Smooth muscle cell (in vitro differentiated cells): ENCODE measurements at regions not wholly inside any gene's neighbourhood (a gene's known extent, or its start where the extent isn't known, plus 50 kb on each side); places are given as distances from the start of the nearest gene placed in this dataset.

ENCODE experiments used
- DNase-seq: peaks from one replicate; lab custom pipeline; 2025; ENCODE audit not compliant: unreplicated experiment; lab: John Stamatoyannopoulos, UW
- H2AFZ ChIP-seq: fragments of 200-600 bp; sonication (generic); 2 replicates; pipeline ENCODE4 v1.6.0; 2016; ENCODE audit warnings: antibody characterized with exemption, low read depth, mild to moderate bottlenecking
- H3F3A ChIP-seq: fragments of 200-600 bp; sonication (generic); 2 replicates; pipeline ENCODE4 v1.6.0; 2017; ENCODE audit warnings: antibody characterized with exemption, low read depth
- H3K27ac ChIP-seq: fragments of 200-600 bp; sonication (generic); 2 replicates; pipeline ENCODE4 v1.5.1; 2016; ENCODE audit warnings: low read depth, mild to moderate bottlenecking
- H3K27me3 ChIP-seq: fragments of 200-600 bp; sonication (generic); 2 replicates; pipeline ENCODE4 v1.6.1; 2016; ENCODE audit warnings: low read depth, mild to moderate bottlenecking
- H3K36me3 ChIP-seq: fragments of 200-600 bp; sonication (generic); 2 replicates; pipeline ENCODE4 v1.5.1; 2016; ENCODE audit warnings: low read depth
- H3K4me1 ChIP-seq: fragments of 200-600 bp; sonication (generic); 2 replicates; pipeline ENCODE4 v1.5.1; 2016; ENCODE audit warnings: low read depth
- H3K4me2 ChIP-seq: fragments of 200-600 bp; sonication (generic); 2 replicates; pipeline ENCODE4 v1.6.0; 2016; ENCODE audit warnings: mild to moderate bottlenecking
- H3K4me3 ChIP-seq: fragments of 200-600 bp; sonication (generic); 2 replicates; pipeline ENCODE4 v1.5.1; 2016; ENCODE audit warnings: mild to moderate bottlenecking
- H3K79me2 ChIP-seq: fragments of 200-600 bp; sonication (generic); 2 replicates; pipeline ENCODE4 v1.6.0; 2016; ENCODE audit warnings: low read depth, mild to moderate bottlenecking
- H3K9ac ChIP-seq: fragments of 200-600 bp; sonication (generic); 2 replicates; pipeline ENCODE4 v1.6.0; 2016; ENCODE audit warnings: low read depth
- H3K9me3 ChIP-seq: fragments of 200-600 bp; sonication (generic); replicated peaks from 2 replicates; pipeline ENCODE4 v1.5.1; 2016; ENCODE audit warnings: low read depth
- H4K20me1 ChIP-seq: fragments of 200-600 bp; sonication (generic); 2 replicates; pipeline ENCODE4 v1.6.0; 2016; ENCODE audit warnings: low read depth
- WGBS: methylation state at CpG from one replicate; pipeline ENCODE4 v1.1.7; 2016; ENCODE audit warnings: low lambda C conversion rate; 5-methylcytosine and 5-hydroxymethylcytosine counted together
- TF ChIP-seq, protein P1 (sequence below): fragments of 200-600 bp; sonication (generic); IDR thresholded peaks from 2 replicates; pipeline ENCODE4 v1.5.1; 2017; ENCODE audit warnings: borderline replicate concordance, mild to moderate bottlenecking, antibody characterized with exemption; ENCODE audit not compliant: insufficient read depth, poor library complexity, severe bottlenecking

DNA sequence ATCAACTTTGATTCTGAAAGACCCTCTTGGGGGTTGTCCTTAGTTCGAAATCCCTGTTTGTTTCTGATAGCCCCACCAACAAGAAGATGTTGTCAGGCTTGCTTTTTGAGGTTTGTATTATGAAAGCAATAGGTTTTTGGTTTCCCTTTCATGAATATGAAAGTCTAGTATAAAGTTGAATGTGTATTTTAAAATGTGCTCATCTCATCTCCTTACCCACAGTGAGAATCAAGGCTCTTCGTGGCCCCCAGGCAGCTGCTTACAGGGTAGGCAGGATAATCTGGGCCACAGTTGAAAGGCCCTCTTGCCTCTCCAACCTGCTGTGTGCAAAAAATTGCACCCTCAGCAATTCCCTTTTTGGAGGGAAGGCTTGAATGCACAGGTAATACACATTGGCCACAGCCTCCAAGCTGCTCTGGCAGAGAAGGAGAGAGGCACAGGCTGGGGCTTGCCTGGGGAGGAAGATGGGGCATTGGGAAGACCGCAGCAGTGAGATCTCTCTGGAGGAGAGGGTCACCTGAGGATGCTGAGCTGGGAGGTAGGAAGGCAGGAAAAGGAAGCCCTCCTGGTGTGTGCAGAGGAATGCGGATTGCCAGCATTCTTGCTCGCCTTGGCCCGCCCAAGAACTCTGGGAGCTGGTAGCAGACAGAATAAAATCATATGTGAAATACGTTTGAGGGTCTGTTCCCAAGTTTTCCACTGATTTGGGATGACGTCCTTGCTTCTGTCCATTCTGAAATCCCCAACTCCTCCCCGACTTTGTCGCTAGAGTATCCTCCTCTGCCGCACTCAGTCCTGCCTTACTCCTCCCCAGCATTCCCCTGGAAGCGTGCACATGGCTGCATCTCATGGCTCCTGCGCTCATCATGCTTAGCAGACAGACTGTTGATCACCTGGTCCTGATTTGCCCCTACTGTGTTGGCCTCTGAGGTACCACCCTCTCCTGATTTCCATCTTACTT, 196.4 kb downstream of the RPLP1 start:
- H3K4me3 ChIP-seq = no peak overlapping the region
- TF ChIP-seq, protein P1, sequence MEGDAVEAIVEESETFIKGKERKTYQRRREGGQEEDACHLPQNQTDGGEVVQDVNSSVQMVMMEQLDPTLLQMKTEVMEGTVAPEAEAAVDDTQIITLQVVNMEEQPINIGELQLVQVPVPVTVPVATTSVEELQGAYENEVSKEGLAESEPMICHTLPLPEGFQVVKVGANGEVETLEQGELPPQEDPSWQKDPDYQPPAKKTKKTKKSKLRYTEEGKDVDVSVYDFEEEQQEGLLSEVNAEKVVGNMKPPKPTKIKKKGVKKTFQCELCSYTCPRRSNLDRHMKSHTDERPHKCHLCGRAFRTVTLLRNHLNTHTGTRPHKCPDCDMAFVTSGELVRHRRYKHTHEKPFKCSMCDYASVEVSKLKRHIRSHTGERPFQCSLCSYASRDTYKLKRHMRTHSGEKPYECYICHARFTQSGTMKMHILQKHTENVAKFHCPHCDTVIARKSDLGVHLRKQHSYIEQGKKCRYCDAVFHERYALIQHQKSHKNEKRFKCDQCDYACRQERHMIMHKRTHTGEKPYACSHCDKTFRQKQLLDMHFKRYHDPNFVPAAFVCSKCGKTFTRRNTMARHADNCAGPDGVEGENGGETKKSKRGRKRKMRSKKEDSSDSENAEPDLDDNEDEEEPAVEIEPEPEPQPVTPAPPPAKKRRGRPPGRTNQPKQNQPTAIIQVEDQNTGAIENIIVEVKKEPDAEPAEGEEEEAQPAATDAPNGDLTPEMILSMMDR = no peak
- H4K20me1 ChIP-seq = no peaks in the 10 kb centered on the region
- no peaks in the 10 kb centered on the region for H3K9me3 ChIP-seq
- peaks cover 3% of the 10 kb centered on the region for H3F3A ChIP-seq
- no peak for DNase-seq
- H3K36me3 ChIP-seq = no peaks in the 10 kb centered on the region
- H3K4me2 ChIP-seq = peak overlapping the region; percentile 77
- peaks cover 13% of the 10 kb centered on the region for H3K27me3 ChIP-seq
- whole genome bisulfite sequencing = 65% methylated on average over 13 of the region's 13 CpGs
- peaks cover 15% of the 10 kb centered on the region for H3K4me1 ChIP-seq
- H3K79me2 ChIP-seq = no peaks in the 10 kb centered on the region
- no peak overlapping the region for H3K27ac ChIP-seq
- H3K9ac ChIP-seq = no peak overlapping the region
- peak overlapping the region; percentile 65 for H2AFZ ChIP-seq

DNA sequence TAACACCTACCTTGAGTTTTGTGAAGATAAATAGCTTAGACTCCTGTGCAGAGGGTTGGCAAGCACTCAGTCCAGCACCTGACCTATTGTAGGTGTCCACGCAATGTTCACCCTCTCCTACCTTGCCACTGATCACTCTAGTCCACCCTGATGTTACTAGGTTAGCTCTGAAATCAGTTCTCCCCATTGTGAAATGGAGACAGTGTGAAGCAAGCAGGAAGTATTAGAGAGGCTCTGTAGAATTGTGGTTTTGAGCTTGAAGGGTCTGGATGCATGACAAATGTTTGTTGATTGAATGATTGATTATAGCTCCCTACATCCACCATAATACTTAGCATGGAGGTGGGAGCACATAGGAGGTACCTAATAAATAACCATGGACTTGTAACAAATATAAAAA, 199.7 kb downstream of the RPLP1 start:
- Histone ChIP-seq H3K4me2 (no peak overlapping the region), H2AFZ (no peak overlapping the region), H3K4me3 (no peak overlapping the region), H3K36me3 (no peaks in the 10 kb centered on the region), H3F3A (peaks cover 3% of the 10 kb centered on the region), H3K27ac (no peak overlapping the region), H3K79me2 (no peaks in the 10 kb centered on the region), H3K9me3 (no peaks in the 10 kb centered on the region), H4K20me1 (no peaks in the 10 kb centered on the region), H3K9ac (no peak overlapping the region), H3K4me1 (peaks cover 14% of the 10 kb centered on the region), H3K27me3 (peaks cover 13% of the 10 kb centered on the region)
- TF ChIP-seq, protein P1 = no peak
- WGBS = 96% methylated on average over 1 of the region's 1 CpG
- no peak for DNase-seq

DNA sequence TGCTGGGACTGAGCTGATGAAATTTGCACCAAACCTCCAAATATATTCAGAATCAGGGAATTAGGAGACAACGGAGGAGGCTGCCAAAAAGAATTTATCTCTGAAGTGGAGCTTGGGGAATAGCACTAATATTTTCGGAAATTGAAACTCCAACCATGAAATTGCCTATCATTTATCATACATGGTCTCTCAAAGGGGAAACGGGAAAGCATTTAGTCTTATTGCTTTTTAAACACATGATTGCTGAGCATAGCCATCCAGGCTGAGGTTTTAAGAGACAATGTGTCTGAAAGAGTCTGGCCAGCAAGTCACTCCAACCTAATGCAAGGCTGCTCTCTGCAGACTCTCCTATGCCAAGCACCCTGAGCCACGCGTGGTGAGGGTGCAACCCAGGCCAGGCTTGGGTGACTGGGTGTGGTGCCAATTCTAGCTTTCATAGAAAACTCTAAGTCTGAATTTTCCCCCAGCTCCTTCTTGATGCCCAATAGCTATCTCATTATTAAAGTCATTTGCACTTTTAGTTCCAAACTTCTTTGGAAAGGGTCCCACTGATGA, 200.2 kb downstream of the RPLP1 start:
- Histone ChIP-seq H3K79me2 (no peaks in the 10 kb centered on the region), H3K9me3 (no peaks in the 10 kb centered on the region), H3K9ac (no peak overlapping the region), H3F3A (peaks cover under 1% of the 10 kb centered on the region), H3K4me3 (no peak overlapping the region), H3K27me3 (peaks cover 13% of the 10 kb centered on the region), H2AFZ (no peak overlapping the region), H3K4me1 (peaks cover 8% of the 10 kb centered on the region), H3K27ac (no peak overlapping the region), H3K4me2 (no peak overlapping the region), H4K20me1 (no peaks in the 10 kb centered on the region), H3K36me3 (no peaks in the 10 kb centered on the region)
- TF ChIP-seq, protein P1 = no peak
- no peak for DNase-seq
- WGBS = 88% methylated on average over 5 of the region's 5 CpGs

DNA sequence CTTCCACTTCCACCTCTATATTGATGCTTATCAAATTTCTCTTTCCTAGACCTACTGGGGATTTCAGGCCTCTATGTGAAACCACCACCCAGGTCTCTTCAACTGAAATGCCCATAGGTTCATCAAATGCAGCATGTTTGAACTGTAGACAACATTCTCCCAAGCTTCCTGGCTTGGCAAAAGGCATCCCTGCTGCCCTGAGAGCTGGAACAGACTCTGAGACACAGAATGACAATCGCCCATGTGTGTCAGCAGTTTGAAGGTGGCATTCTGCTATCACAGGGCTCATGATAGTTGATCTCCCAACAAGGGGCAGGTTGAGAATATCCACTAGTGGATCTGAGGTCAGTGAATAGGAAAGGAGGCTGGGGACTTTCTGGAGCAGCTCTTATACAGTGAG, 200.7 kb downstream of the RPLP1 start:
- no peak overlapping the region for H3K4me3 ChIP-seq
- H2AFZ ChIP-seq = no peak overlapping the region
- TF ChIP-seq, protein P1 = no peak
- H4K20me1 ChIP-seq = no peaks in the 10 kb centered on the region
- DNase-seq = no peak
- peaks cover 4% of the 10 kb centered on the region for H3K4me1 ChIP-seq
- 71% methylated on average over 1 of the region's 1 CpG for WGBS
- H3K4me2 ChIP-seq = no peak overlapping the region
- no peaks in the 10 kb centered on the region for H3K9me3 ChIP-seq
- H3K9ac ChIP-seq = no peak overlapping the region
- peaks cover 13% of the 10 kb centered on the region for H3K27me3 ChIP-seq
- H3F3A ChIP-seq = no peaks in the 10 kb centered on the region
- H3K79me2 ChIP-seq = no peaks in the 10 kb centered on the region
- H3K27ac ChIP-seq = no peak overlapping the region
- no peaks in the 10 kb centered on the region for H3K36me3 ChIP-seq
